GM19438 (cell line): ENCODE measurements at regions not wholly inside any gene's neighbourhood (a gene's known extent, or its start where the extent isn't known, plus 50 kb on each side); places are given as distances from the start of the nearest gene placed in this dataset.

ENCODE experiments used
- ATAC-seq: cut with Tn5 transposase; IDR thresholded peaks from one replicate; pipeline ENCODE4 v1.9.1; 2021; ENCODE audit warnings: low read depth; ENCODE audit not compliant: unreplicated experiment

DNA sequence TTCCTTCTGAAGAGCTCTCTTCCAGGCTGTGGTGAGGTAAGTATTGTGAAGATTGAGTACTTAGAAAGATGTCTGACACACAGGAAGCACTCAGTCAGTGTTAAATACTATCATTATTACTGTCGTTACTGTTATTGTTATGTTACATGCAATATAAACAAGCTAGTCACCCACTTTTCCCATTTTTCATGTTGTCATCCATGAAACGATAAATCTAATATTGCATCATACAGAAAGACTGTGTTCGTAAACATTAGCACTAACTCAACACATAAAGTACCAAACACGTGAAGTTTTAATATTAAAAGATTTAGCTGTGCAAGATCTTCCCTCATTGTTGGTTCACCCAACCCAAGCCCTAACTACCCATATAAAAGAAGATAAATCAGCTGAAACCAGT is 109.2 kb upstream of the NRSN1 start:
- no peak for ATAC-seq

DNA sequence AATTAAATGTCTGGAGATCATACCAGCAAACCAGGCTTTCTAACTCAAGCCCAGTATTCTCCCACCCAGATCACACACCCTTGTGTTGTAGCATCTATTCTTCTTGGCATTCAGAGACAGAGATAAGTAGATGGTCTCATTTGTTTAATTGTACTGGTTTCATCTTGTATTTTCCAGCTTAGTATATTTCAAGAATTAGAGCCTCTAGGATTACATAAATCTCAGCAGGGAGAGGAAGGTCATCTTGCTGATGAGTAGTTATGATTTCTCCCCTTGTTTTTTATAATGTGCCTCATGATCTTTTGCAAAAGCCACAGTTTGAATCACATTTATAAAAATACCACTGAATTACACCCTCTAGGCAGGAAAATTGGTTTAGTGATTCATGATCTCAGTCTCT is 106.6 kb upstream of the NRSN1 start:
- ATAC-seq, result no peak

GRCh38 chr6:24019830-24020229 is 106.2 kb upstream of the NRSN1 start:
- ATAC-seq, result no peak

GRCh38 chr6:24026050-24026449 is 100.0 kb upstream of the NRSN1 start:
- no peak for ATAC-seq

- no peak for ATAC-seq
Measured at GRCh38 chr6:24031496-24031895, 94.5 kb upstream of the NRSN1 start.

GRCh38 chr6:24032896-24033688 is 92.9 kb upstream of the NRSN1 start:
- ATAC-seq, result no peak

DNA sequence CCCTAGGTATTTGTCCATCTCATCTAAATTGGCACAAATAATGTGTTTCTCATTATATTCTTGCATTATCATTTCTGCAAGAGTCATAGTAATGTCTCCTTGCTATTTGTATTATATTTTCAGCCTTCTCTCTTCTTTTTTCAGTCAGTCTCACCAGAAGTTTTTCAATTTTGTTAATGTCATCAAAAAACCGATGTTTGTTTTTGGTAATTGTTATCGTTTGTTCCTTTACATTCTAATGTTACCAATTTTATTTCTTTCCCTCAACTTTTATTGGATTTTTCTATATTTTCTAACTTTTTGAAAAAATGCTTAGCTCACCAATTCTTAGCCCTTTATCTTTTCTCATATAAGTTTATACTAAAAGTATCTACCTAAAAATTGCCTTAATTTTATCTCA is 82.2 kb upstream of the NRSN1 start:
- ATAC-seq, result no peak

DNA sequence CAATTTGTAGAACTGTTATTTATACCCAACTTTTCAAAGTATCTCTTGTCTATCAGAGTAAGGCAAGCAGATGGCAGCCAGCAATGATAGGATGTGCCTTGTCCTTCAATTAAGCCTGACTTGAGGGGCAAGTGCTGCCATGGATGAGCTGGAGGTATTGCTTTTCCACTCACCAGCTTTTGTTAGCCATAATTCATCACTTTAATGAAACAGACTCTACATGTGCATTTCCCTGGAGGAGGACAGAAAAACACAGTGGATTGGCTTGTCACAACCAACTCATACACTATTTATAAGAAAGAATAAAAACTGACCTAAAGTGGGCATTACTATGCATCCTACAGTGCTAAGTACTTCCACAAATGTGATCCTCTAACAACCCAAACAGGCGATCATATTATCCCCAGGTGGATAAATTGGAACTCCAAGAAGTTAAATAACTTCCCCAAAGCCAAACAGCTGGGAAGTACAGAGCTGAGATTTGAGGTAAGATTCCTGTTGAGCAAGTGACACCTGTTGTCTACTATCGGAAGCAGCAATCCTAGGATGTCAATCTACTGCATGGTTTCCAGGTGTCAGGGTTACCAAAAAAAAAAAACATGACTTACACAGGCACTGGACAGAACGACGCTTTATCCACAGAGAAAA is 73.9 kb upstream of the NRSN1 start:
- no peak for ATAC-seq

- ATAC-seq, result no peak
Measured at GRCh38 chr6:24052590-24052961, 73.4 kb upstream of the NRSN1 start.

GRCh38 chr6:24053057-24053456 is 73.0 kb upstream of the NRSN1 start:
- no peak for ATAC-seq

DNA sequence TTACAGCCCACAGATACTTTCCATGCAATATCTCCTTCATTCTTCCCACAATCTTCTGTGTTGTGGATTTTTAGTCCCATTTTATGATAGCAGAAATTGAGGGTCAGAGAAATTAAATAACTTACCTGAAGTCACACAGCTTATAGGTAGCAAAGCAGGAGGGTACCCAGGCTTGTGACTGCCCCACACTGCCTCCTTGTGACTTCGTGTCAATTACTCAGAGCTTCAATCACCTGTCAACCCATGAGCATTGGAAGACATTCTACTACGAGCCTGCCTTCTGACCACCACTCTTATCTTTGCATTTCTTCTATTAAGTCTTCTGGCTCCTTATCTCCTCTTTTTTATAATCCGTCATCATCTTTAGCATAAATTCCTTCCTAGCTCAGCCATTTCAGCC is 71.6 kb upstream of the NRSN1 start:
- no peak for ATAC-seq

DNA sequence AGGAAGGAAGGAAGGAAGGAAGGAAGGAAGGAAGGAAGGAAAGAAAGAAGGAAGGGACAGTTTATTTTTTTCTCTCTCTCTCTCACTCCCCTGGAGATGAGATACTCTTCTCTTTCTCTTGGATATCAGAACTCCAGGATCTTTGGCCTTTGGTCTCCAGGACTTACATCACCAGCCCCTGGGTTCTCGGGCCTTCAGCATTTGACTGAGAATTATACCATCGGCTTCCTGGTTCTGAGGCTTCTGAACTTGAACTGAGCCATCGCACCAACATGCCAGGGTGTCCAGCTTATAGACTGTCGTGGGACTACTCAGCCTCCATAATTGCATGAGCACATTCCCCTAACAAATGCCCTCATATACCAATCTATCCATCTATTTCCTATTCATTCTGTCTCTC is 69.4 kb upstream of the NRSN1 start:
- ATAC-seq, result no peak

GRCh38 chr6:24057030-24057429 is 69.0 kb upstream of the NRSN1 start:
- no peak for ATAC-seq

GRCh38 chr6:24060982-24061754 is 64.8 kb upstream of the NRSN1 start:
- ATAC-seq, result peak; percentile 90

DNA sequence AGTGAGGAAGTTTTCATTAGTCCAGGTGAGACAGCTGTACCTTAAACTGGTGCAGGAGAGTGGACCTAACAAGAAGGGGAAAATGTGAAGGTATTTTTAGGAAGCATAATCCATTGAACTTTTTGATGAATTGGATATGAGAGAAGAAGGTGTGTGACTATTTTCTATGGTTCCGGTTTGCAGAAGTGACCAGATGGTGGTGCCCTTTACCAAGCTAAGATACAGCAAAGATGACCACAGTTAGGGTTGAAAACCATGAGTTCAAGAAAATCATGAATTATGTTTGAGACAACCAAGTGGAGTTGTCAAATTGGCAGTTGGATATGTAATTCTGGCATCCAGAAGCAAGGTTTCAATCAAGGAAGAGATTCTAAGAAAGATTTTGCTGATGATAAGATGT is 61.9 kb upstream of the NRSN1 start:
- no peak for ATAC-seq

DNA sequence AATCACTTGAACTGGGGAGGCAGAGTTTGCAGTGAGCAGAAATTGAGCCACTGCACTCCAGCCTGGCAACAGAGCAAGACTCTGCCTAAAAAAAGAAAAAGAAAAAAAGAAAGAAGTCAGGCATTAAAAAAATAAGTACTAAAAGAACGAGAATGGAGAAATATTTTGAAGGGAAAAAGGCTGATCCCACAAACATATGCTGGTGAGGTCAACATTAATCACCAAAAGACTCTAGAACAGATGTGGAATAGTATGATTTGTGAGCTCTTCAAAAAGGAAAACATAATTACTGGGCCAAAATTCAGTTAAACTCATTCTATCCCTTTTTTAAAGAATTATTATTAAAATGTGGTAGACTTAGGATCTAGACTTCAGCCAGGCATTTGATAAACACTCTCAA is 61.2 kb upstream of the NRSN1 start:
- ATAC-seq, result no peak

DNA sequence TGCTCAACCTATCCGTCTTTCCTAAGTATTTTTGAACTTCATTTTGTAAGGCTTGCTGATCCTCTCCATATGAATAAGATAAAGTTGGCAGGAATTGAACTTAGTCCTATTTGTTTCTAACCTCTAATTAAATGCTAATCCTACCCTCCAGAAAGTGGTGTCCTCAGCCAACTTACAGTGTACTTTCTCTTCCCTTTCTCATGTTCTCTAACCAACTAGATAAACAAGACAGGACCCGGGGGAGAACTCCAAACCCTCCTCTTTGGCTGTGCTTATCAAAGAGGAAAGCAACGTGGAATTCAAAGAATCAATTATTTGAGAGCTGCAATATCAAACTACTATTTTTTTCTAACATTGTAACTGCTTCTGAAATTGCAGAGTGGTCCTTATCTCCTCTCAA is 56.5 kb upstream of the NRSN1 start:
- no peak for ATAC-seq

DNA sequence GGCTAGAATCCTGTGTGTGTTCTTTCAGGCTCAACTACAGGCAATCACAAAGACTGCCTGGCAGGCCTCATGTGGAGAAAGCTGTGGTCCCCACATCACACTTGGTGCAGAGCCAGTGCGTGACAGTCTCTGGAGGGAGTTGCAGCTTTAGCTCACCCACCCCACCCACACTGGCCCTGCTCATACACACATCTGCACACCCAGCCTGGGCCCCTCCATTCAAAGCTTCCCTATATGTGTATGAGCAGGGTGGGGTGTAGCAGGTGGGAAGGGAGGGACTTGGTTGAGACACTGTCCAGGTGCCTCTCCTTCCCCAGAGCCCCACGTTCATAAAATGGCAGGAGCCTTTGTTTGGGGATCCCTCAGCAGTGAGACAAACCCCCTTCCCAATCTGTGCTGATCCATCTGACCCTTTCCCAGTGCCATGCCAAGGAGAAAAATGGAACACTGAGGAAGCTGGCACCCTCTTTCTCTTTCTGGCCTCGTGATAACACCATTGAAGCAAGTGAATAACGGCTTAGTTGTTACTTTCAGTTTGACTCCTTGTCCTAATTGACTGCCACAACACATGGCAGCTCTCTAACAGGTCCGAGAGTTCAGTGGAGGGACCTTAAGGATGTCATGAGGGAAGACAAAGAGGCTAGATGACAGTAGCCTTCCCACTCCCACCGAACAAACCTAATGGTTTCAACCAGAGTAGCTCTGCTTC is 53.8 kb upstream of the NRSN1 start:
- no peak for ATAC-seq

DNA sequence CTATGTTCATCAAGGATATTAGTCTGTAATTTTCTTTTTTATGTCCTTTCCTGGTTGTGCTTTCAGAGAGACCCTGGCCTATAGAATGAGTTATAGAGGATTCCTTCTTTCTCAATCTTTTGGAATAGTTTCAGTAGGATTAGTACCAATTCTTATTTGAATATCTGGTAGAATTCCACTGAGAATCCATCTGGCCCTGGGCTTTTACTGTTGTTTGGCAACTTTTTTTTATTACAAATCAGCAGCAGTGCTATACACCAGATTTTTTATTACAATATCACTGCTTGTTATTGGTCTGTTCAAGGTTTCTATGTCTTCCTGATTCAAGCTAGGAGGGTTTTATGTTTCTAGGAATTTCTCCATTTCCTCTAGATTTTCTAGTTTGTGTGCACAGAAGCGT is 50.0 kb upstream of the NRSN1 start:
- no peak for ATAC-seq
